Suprapubic skin (tissue), 4 donors: ENCODE measurements at regions not wholly inside any gene's neighbourhood (a gene's known extent, or its start where the extent isn't known, plus 50 kb on each side); places are given as distances from the start of the nearest gene placed in this dataset.

Experiments
- DNase-seq, 2 donors: peaks; one replicate each; pipeline ENCODE4 v3.0.0-alpha.2; 2019; ENCODE audit warnings: low spot score in 2 of 2
- H3K27ac ChIP-seq: fragments of 200-600 bp; sonication (generic); one replicate; pipeline ENCODE4 v1.5.1; 2019
- H3K27me3 ChIP-seq: fragments of 200-600 bp; sonication (generic); one replicate; pipeline ENCODE4 v1.5.1; 2019
- H3K36me3 ChIP-seq: fragments of 200-600 bp; sonication (generic); one replicate; pipeline ENCODE4 v1.5.1; 2019
- H3K4me1 ChIP-seq: fragments of 200-600 bp; sonication (generic); one replicate; pipeline ENCODE4 v1.5.1; 2019
- H3K4me3 ChIP-seq: fragments of 200-600 bp; sonication (generic); one replicate; pipeline ENCODE4 v1.5.1; 2019; ENCODE audit warnings: mild to moderate bottlenecking
- H3K9me3 ChIP-seq: fragments of 200-600 bp; sonication (generic); one replicate; pipeline ENCODE4 v1.5.1; 2019
- CTCF ChIP-seq, 2 donors: fragments of 200-600 bp in 1 of 2; fragments of 450-650 bp in 1 of 2; sonication (generic) in 1 of 2; IDR thresholded peaks; one replicate each; pipeline ENCODE4 v1.5.1; 2016 to 2019; ENCODE audit warnings: antibody characterized with exemption in 2 of 2, mild to moderate bottlenecking in 1 of 2, moderate library complexity in 1 of 2
- EP300 ChIP-seq: sonication (generic); formaldehyde crosslinking; IDR thresholded peaks from one replicate; pipeline ENCODE4 v1.6.1; 2017; ENCODE audit warnings: antibody characterized with exemption
- POLR2A ChIP-seq, 2 donors: fragments of 450-650 bp; IDR thresholded peaks; one replicate each; pipeline ENCODE4 v1.6.1; 2017; ENCODE audit warnings: antibody characterized with exemption in 2 of 2, mild to moderate bottlenecking in 2 of 2, moderate library complexity in 2 of 2
- POLR2AphosphoS5 ChIP-seq, 3 donors: sonication (generic); formaldehyde crosslinking; IDR thresholded peaks; one replicate each; pipeline ENCODE4 v1.6.1; 2017; ENCODE audit warnings: antibody characterized with exemption in 3 of 3
- WGBS: methylation state at CpG from one replicate; pipeline ENCODE4 v1.1.5; 2018; 5-methylcytosine and 5-hydroxymethylcytosine counted together

GRCh38 chr3:40593351-40593750 is 68.6 kb downstream of the ZNF621 start:
- no peak for TF ChIP-seq CTCF (IDR thresholded peaks at IDR 0.05)
- no peak for TF ChIP-seq EP300
- TF ChIP-seq POLR2A (IDR thresholded peaks at IDR 0.05), result no peak
- TF ChIP-seq POLR2AphosphoS5 (IDR thresholded peaks at IDR 0.05), result no peak
- Histone ChIP-seq H3K9me3 (no peaks in the 10 kb centered on the region), H3K36me3 (no peaks in the 10 kb centered on the region), H3K27me3 (no peaks in the 10 kb centered on the region), H3K27ac (no peak overlapping the region), H3K4me3 (no peak overlapping the region), H3K4me1 (no peaks in the 10 kb centered on the region)
- no peak for DNase-seq
- 68% methylated on average over 4 of the region's 4 CpGs for whole genome bisulfite sequencing

- no peaks in the 10 kb centered on the region for H3K9me3 ChIP-seq
- no peak overlapping the region for H3K27ac ChIP-seq
- WGBS, result 93% methylated on average over 3 of the region's 3 CpGs
- no peak for DNase-seq
- TF ChIP-seq CTCF (IDR thresholded peaks at IDR 0.05) (no peak), POLR2AphosphoS5 (IDR thresholded peaks at IDR 0.05) (no peak), EP300 (no peak), POLR2A (IDR thresholded peaks at IDR 0.05) (no peak)
- no peaks in the 10 kb centered on the region for H3K36me3 ChIP-seq
- no peaks in the 10 kb centered on the region for H3K27me3 ChIP-seq
- no peaks in the 10 kb centered on the region for H3K4me1 ChIP-seq
- H3K4me3 ChIP-seq, result no peak overlapping the region
Measured at GRCh38 chr3:40597441-40597840, 72.7 kb downstream of the ZNF621 start.

- H3K36me3 ChIP-seq, result no peaks in the 10 kb centered on the region
- H3K27ac ChIP-seq, result no peak overlapping the region
- DNase-seq, result no peak
- TF ChIP-seq POLR2AphosphoS5 (IDR thresholded peaks at IDR 0.05), result no peak
- no peak for TF ChIP-seq EP300
- TF ChIP-seq POLR2A (IDR thresholded peaks at IDR 0.05), result no peak
- no peak for TF ChIP-seq CTCF (IDR thresholded peaks at IDR 0.05)
- H3K9me3 ChIP-seq, result no peaks in the 10 kb centered on the region
- no peaks in the 10 kb centered on the region for H3K4me1 ChIP-seq
- no peak overlapping the region for H3K4me3 ChIP-seq
- H3K27me3 ChIP-seq, result no peaks in the 10 kb centered on the region
Measured at GRCh38 chr3:40598338-40598737, 73.6 kb downstream of the ZNF621 start.

- 86% methylated on average over 3 of the region's 3 CpGs for WGBS
- H3K36me3 ChIP-seq, result no peaks in the 10 kb centered on the region
- H3K9me3 ChIP-seq, result no peaks in the 10 kb centered on the region
- no peaks in the 10 kb centered on the region for H3K27me3 ChIP-seq
- TF ChIP-seq POLR2AphosphoS5 (IDR thresholded peaks at IDR 0.05) (no peak), CTCF (IDR thresholded peaks at IDR 0.05) (no peak), POLR2A (IDR thresholded peaks at IDR 0.05) (no peak)
- H3K4me3 ChIP-seq, result no peak overlapping the region
- no peak for DNase-seq
- no peaks in the 10 kb centered on the region for H3K4me1 ChIP-seq
- no peak overlapping the region for H3K27ac ChIP-seq
Measured at GRCh38 chr3:40598962-40599361, 74.2 kb downstream of the ZNF621 start.

GRCh38 chr3:40602778-40603385 is 78.1 kb downstream of the ZNF621 start:
- DNase-seq, result no peak
- H3K4me3 ChIP-seq, result no peak overlapping the region
- H3K36me3 ChIP-seq, result no peaks in the 10 kb centered on the region
- H3K4me1 ChIP-seq, result no peaks in the 10 kb centered on the region
- H3K27me3 ChIP-seq, result no peaks in the 10 kb centered on the region
- no peaks in the 10 kb centered on the region for H3K9me3 ChIP-seq
- WGBS, result 100% methylated on average over 1 of the region's 1 CpG
- no peak overlapping the region for H3K27ac ChIP-seq
- TF ChIP-seq POLR2A (IDR thresholded peaks at IDR 0.05) (no peak), POLR2AphosphoS5 (IDR thresholded peaks at IDR 0.05) (no peak), CTCF (IDR thresholded peaks at IDR 0.05) (no peak), EP300 (no peak)
